Liver (tissue), 8 donors: ENCODE measurements at regions not wholly inside any gene's neighbourhood (a gene's known extent, or its start where the extent isn't known, plus 50 kb on each side); places are given as distances from the start of the nearest gene placed in this dataset.
"Not testable (repeated sequence)": the region's sequence is repeated elsewhere in the genome, so short reads cannot be mapped to it uniquely, and the experiment has no call there.

Experiments used
- DNase-seq: peaks from one replicate; pipeline ENCODE4 v3.0.0-alpha.2; 2017; ENCODE audit warnings: low spot score
- H3K27ac ChIP-seq, 2 donors: one replicate each; pipeline ENCODE4 v1.7.0; 2013; ENCODE audit warnings: inconsistent platforms in 2 of 2, low read length in 2 of 2, control low read depth in 1 of 2, low read depth in 1 of 2, mild to moderate bottlenecking in 1 of 2
- H3K27me3 ChIP-seq, 4 donors: one replicate each; pipeline versions ENCODE4 v1.6.1 to v1.7.0; 2013; ENCODE audit warnings: low read length in 3 of 4, inconsistent platforms in 1 of 4, mild to moderate bottlenecking in 1 of 4, moderate library complexity in 1 of 4; ENCODE audit not compliant: control insufficient read depth in 4 of 4, insufficient read depth in 4 of 4
- H3K36me3 ChIP-seq, 4 donors: one replicate each; pipeline versions ENCODE4 v1.6.1 to v1.7.0; 2013; ENCODE audit warnings: low read length in 3 of 4, mild to moderate bottlenecking in 3 of 4, low read depth in 1 of 4, moderate library complexity in 1 of 4; ENCODE audit not compliant: control insufficient read depth in 4 of 4, insufficient read depth in 3 of 4
- H3K4me1 ChIP-seq, 4 donors: one replicate each; pipeline versions ENCODE4 v1.6.1 to v1.7.0; 2013; ENCODE audit warnings: low read length in 3 of 4, mild to moderate bottlenecking in 3 of 4, moderate library complexity in 1 of 4; ENCODE audit not compliant: control insufficient read depth in 4 of 4, insufficient read depth in 4 of 4
- H3K4me3 ChIP-seq, 3 donors: one replicate each; pipeline versions ENCODE4 v1.6.1 to v1.7.0; 2013; ENCODE audit warnings: low read length in 3 of 3, control low read depth in 1 of 3, low read depth in 1 of 3, mild to moderate bottlenecking in 1 of 3
- H3K9ac ChIP-seq, 2 donors: one replicate each; pipeline ENCODE4 v1.7.0; 2013; ENCODE audit warnings: low read length in 2 of 2, mild to moderate bottlenecking in 2 of 2, moderate library complexity in 2 of 2, control low read depth in 1 of 2, low read depth in 1 of 2
- H3K9me3 ChIP-seq, 4 donors: one replicate each; pipeline versions ENCODE4 v1.6.1 to v1.7.0; 2013; ENCODE audit warnings: low read length in 3 of 4; ENCODE audit not compliant: control insufficient read depth in 4 of 4
- EGR1 ChIP-seq, 2 donors: IDR thresholded peaks; 2 replicates each; pipeline ENCODE4 v1.6.1; 2016 to 2018; ENCODE audit warnings: antibody characterized with exemption in 2 of 2, low read depth in 2 of 2
- FOXA1 ChIP-seq: IDR thresholded peaks from 2 replicates; pipeline ENCODE4 v1.6.1; 2016; ENCODE audit warnings: antibody characterized with exemption
- FOXA2 ChIP-seq: IDR thresholded peaks from 2 replicates; pipeline ENCODE4 v1.6.1; 2016; ENCODE audit warnings: antibody characterized with exemption
- GABPA ChIP-seq, 2 donors: IDR thresholded peaks in 1 of 2; conservative IDR thresholded peaks in 1 of 2; 2 replicates each; pipeline ENCODE4 v1.6.1; 2016; ENCODE audit warnings: antibody characterized with exemption in 2 of 2, mild to moderate bottlenecking in 1 of 2, moderate library complexity in 1 of 2
- HNF4A ChIP-seq, 2 donors: conservative IDR thresholded peaks; 2 replicates each; pipeline ENCODE4 v1.6.1; 2016; ENCODE audit warnings: antibody characterized with exemption in 2 of 2, mild to moderate bottlenecking in 2 of 2
- JUND ChIP-seq, 2 donors: IDR thresholded peaks; 2 replicates each; pipeline ENCODE4 v1.6.1; 2016; ENCODE audit warnings: antibody characterized with exemption in 2 of 2
- NR2F2 ChIP-seq: IDR thresholded peaks from 2 replicates; pipeline ENCODE4 v1.6.1; 2016; ENCODE audit warnings: antibody characterized with exemption
- RXRA ChIP-seq, 2 donors: IDR thresholded peaks; 2 replicates each; pipeline ENCODE4 v1.6.1; 2017 to 2018; ENCODE audit warnings: antibody characterized with exemption in 2 of 2, mild to moderate bottlenecking in 1 of 2
- SP1 ChIP-seq: IDR thresholded peaks from 2 replicates; pipeline ENCODE4 v1.6.1; 2018; ENCODE audit warnings: antibody characterized with exemption, mild to moderate bottlenecking
- TAF1 ChIP-seq: conservative IDR thresholded peaks from 2 replicates; pipeline ENCODE4 v1.6.1; 2016; ENCODE audit warnings: antibody characterized with exemption, mild to moderate bottlenecking
- YY1 ChIP-seq: IDR thresholded peaks from 2 replicates; pipeline ENCODE4 v1.6.1; 2016; ENCODE audit warnings: antibody characterized with exemption, mild to moderate bottlenecking
- WGBS: extraction: QIAGEN DNeasy Blood & Tissue Kit; methylation state at CpG from one replicate; pipeline ENCODE4 v1.1.7; 2013; 5-methylcytosine and 5-hydroxymethylcytosine counted together
- TF ChIP-seq, protein P1 (sequence below): IDR thresholded peaks from 2 replicates; pipeline ENCODE4 v1.6.1; 2016; ENCODE audit warnings: antibody characterized with exemption
- TF ChIP-seq, protein P2 (sequence below): IDR thresholded peaks from 2 replicates; pipeline ENCODE4 v1.6.1; 2016; ENCODE audit warnings: antibody characterized with exemption
- TF ChIP-seq, protein P3 (sequence below): IDR thresholded peaks from 2 replicates; pipeline ENCODE4 v1.6.1; 2016; ENCODE audit warnings: antibody characterized with exemption
- TF ChIP-seq, protein P4 (sequence below): fragments of 150-350 bp; IDR thresholded peaks from 2 replicates; pipeline ENCODE4 v1.5.1; 2017; ENCODE audit warnings: improper control_type of control experiment, low read depth, low read length; ENCODE audit not compliant: missing input control
- TF ChIP-seq, protein P5 (sequence below): IDR thresholded peaks from 2 replicates; pipeline ENCODE4 v1.6.1; 2016; ENCODE audit warnings: antibody characterized with exemption, mild to moderate bottlenecking
- donor health status: healthy.
- donor health status: healthy.
- donor health status: healthy.
- donor health status: healthy.
- donor health status: healthy.

DNA sequence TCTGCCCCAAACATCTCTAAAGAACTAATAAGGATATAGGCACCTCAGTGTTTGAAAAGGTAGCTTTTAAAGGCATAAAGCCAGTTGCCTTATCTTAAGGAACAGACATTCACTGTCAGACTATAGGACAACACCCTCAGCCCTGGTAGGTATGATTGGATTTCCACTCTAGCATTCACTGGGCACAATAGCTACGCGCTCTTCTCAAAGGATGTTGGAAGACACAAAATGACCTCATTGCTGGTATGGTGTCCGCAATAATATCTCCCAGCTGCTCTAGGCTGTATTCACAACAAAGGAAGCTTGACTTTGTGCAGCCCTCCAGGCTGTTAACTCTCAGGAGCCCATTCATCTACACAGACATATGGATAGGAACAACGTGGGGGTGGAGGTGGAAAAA lies 119.4 kb upstream of the CXADR start:
- TF ChIP-seq NR2F2 (no peak), EGR1 (IDR thresholded peaks at IDR 0.05; ENCODE audit: low read depth in 2 of 2) (no peak), HNF4A (conservative IDR thresholded peaks at IDR 0.05) (no peak), JUND (IDR thresholded peaks at IDR 0.05) (no peak), FOXA1 (no peak)
- Histone ChIP-seq H3K36me3 (no peaks in the 10 kb centered on the region), H3K9ac (no peak overlapping the region), H3K4me3 (no peak overlapping the region), H3K27ac (no peak overlapping the region), H3K27me3 (no peaks in the 10 kb centered on the region), H3K9me3 (no peaks in the 10 kb centered on the region), H3K4me1 (no peaks in the 10 kb centered on the region)
- 89% methylated on average over 4 of the region's 4 CpGs for WGBS
- no peak for DNase-seq

DNA sequence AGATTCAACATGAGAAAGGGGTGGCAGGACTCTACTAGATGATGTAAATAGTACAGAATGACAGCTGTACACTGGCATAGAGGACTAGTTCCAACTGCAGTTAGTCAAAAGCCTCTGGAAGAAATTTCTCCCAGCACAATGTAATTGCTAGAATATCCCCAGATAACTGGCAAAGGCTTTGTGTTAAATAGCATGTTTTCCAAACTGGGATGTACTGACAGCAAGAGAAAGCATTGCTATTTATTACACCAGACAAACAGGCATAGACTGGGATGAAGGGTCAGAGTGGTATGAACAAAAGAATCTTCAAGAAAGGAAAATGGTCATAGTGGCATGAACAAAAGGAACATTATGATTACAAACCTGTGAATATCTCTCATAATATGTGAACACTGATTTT lies 115.9 kb upstream of the CXADR start:
- Histone ChIP-seq H3K9ac (no peak overlapping the region), H3K27me3 (no peaks in the 10 kb centered on the region), H3K4me1 (no peaks in the 10 kb centered on the region), H3K36me3 (no peaks in the 10 kb centered on the region), H3K27ac (no peak overlapping the region), H3K4me3 (no peak overlapping the region), H3K9me3 (no peaks in the 10 kb centered on the region)
- TF ChIP-seq RXRA (IDR thresholded peaks at IDR 0.05): no peak
- TF ChIP-seq JUND (IDR thresholded peaks at IDR 0.05): no peak
- TF ChIP-seq FOXA1: no peak
- TF ChIP-seq, protein P1, sequence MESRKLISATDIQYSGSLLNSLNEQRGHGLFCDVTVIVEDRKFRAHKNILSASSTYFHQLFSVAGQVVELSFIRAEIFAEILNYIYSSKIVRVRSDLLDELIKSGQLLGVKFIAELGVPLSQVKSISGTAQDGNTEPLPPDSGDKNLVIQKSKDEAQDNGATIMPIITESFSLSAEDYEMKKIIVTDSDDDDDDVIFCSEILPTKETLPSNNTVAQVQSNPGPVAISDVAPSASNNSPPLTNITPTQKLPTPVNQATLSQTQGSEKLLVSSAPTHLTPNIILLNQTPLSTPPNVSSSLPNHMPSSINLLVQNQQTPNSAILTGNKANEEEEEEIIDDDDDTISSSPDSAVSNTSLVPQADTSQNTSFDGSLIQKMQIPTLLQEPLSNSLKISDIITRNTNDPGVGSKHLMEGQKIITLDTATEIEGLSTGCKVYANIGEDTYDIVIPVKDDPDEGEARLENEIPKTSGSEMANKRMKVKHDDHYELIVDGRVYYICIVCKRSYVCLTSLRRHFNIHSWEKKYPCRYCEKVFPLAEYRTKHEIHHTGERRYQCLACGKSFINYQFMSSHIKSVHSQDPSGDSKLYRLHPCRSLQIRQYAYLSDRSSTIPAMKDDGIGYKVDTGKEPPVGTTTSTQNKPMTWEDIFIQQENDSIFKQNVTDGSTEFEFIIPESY: no peak
- TF ChIP-seq YY1: no peak
- TF ChIP-seq SP1: no peak
- TF ChIP-seq, protein P2, sequence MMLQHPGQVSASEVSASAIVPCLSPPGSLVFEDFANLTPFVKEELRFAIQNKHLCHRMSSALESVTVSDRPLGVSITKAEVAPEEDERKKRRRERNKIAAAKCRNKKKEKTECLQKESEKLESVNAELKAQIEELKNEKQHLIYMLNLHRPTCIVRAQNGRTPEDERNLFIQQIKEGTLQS: no peak
- no peak for TF ChIP-seq FOXA2
- TF ChIP-seq HNF4A (conservative IDR thresholded peaks at IDR 0.05): no peak
- TF ChIP-seq, protein P3, sequence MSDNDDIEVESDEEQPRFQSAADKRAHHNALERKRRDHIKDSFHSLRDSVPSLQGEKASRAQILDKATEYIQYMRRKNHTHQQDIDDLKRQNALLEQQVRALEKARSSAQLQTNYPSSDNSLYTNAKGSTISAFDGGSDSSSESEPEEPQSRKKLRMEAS: no peak
- TF ChIP-seq NR2F2: no peak
- TF ChIP-seq TAF1: no peak
- TF ChIP-seq GABPA (IDR thresholded peaks at IDR 0.05 in 1 of 2, conservative IDR thresholded peaks at IDR 0.05 in 1 of 2): no peak
- no peak for DNase-seq

DNA sequence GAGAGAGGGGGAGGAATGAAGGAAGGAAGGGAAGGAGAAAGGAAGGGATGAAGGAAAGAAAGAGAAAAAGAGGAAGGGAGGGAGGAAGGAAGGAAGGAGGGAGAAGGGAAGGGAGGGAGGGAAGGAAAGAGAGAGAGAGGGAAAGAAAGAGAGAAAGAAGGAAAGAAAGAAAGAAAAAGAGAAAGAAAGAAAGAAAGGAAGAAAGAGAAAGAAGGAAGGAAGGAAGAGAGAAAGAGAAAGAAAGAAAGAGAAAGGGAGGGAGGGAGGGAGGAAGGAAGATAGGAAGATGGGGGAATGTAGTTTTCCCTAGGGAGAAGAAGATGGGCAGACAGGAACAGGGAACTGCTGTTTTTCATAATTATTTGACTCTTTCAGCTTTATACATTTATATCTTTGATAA lies 115.1 kb upstream of the CXADR start:
- Histone ChIP-seq H3K4me3 (no peak overlapping the region), H3K9me3 (no peaks in the 10 kb centered on the region), H3K27ac (no peak overlapping the region), H3K27me3 (no peaks in the 10 kb centered on the region), H3K4me1 (no peaks in the 10 kb centered on the region), H3K36me3 (no peaks in the 10 kb centered on the region), H3K9ac (no peak overlapping the region)
- no peak for DNase-seq
- no peak for TF ChIP-seq NR2F2
- no peak for TF ChIP-seq JUND (IDR thresholded peaks at IDR 0.05)
- TF ChIP-seq, protein P2: no peak
- no peak for TF ChIP-seq SP1
- TF ChIP-seq, protein P4, sequence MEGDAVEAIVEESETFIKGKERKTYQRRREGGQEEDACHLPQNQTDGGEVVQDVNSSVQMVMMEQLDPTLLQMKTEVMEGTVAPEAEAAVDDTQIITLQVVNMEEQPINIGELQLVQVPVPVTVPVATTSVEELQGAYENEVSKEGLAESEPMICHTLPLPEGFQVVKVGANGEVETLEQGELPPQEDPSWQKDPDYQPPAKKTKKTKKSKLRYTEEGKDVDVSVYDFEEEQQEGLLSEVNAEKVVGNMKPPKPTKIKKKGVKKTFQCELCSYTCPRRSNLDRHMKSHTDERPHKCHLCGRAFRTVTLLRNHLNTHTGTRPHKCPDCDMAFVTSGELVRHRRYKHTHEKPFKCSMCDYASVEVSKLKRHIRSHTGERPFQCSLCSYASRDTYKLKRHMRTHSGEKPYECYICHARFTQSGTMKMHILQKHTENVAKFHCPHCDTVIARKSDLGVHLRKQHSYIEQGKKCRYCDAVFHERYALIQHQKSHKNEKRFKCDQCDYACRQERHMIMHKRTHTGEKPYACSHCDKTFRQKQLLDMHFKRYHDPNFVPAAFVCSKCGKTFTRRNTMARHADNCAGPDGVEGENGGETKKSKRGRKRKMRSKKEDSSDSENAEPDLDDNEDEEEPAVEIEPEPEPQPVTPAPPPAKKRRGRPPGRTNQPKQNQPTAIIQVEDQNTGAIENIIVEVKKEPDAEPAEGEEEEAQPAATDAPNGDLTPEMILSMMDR: no peak
- TF ChIP-seq GABPA (IDR thresholded peaks at IDR 0.05 in 1 of 2, conservative IDR thresholded peaks at IDR 0.05 in 1 of 2): no peak
- TF ChIP-seq, protein P5, sequence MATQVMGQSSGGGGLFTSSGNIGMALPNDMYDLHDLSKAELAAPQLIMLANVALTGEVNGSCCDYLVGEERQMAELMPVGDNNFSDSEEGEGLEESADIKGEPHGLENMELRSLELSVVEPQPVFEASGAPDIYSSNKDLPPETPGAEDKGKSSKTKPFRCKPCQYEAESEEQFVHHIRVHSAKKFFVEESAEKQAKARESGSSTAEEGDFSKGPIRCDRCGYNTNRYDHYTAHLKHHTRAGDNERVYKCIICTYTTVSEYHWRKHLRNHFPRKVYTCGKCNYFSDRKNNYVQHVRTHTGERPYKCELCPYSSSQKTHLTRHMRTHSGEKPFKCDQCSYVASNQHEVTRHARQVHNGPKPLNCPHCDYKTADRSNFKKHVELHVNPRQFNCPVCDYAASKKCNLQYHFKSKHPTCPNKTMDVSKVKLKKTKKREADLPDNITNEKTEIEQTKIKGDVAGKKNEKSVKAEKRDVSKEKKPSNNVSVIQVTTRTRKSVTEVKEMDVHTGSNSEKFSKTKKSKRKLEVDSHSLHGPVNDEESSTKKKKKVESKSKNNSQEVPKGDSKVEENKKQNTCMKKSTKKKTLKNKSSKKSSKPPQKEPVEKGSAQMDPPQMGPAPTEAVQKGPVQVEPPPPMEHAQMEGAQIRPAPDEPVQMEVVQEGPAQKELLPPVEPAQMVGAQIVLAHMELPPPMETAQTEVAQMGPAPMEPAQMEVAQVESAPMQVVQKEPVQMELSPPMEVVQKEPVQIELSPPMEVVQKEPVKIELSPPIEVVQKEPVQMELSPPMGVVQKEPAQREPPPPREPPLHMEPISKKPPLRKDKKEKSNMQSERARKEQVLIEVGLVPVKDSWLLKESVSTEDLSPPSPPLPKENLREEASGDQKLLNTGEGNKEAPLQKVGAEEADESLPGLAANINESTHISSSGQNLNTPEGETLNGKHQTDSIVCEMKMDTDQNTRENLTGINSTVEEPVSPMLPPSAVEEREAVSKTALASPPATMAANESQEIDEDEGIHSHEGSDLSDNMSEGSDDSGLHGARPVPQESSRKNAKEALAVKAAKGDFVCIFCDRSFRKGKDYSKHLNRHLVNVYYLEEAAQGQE: no peak
- TF ChIP-seq RXRA (IDR thresholded peaks at IDR 0.05): no peak
- no peak for TF ChIP-seq EGR1 (IDR thresholded peaks at IDR 0.05; ENCODE audit: low read depth in 2 of 2)
- no peak for TF ChIP-seq YY1
- no peak for TF ChIP-seq HNF4A (conservative IDR thresholded peaks at IDR 0.05)

DNA sequence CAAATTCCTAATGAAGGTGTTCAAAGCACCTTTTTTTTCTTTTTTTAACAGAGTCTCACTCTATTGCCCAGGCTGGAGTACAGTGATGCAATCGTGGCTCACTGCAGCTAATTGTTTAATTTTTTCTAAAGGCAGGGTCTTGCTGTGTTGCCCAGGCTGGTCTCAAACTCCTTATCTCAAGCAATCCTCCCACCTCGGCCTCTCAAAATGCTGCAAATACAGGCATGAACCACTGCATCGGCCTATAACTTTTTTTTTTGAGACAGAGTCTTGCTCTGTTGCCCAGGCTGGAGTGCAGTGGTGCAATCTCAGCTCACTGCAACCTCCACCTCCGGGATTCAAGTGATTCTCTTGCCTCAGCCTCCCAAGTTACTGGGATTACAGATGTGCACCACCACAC lies 113.9 kb upstream of the CXADR start:
- not testable (repeated sequence) for H3K9ac ChIP-seq, H3K36me3 ChIP-seq, H3K27me3 ChIP-seq, DNase-seq, H3K9me3 ChIP-seq, H3K4me3 ChIP-seq, H3K27ac ChIP-seq, H3K4me1 ChIP-seq
- 89% methylated on average over 4 of the region's 4 CpGs for WGBS
